Esophagus muscularis mucosa (tissue), 4 donors: ENCODE measurements at regions not wholly inside any gene's neighbourhood (a gene's known extent, or its start where the extent isn't known, plus 50 kb on each side); places are given as distances from the start of the nearest gene placed in this dataset.

Source experiments
- EP300 ChIP-seq: sonication (generic); formaldehyde crosslinking; IDR thresholded peaks from one replicate; pipeline ENCODE4 v1.6.1; 2017; ENCODE audit warnings: antibody characterized with exemption
- POLR2A ChIP-seq: fragments of 450-650 bp; IDR thresholded peaks from one replicate; pipeline ENCODE4 v1.6.1; 2017; ENCODE audit warnings: antibody characterized with exemption, moderate library complexity, mild to moderate bottlenecking, low read depth
- POLR2AphosphoS5 ChIP-seq, 2 donors: sonication (generic); formaldehyde crosslinking; IDR thresholded peaks; one replicate each; pipeline ENCODE4 v1.6.1; 2017; ENCODE audit warnings: antibody characterized with exemption in 2 of 2
- TF ChIP-seq, protein P1 (sequence below), 3 experiments: fragments of 200-600 bp in 2 of 3; fragments of 450-650 bp in 1 of 3; sonication (generic) in 2 of 3; IDR thresholded peaks; one replicate each; pipeline ENCODE4 v1.5.1; 2017 to 2019; ENCODE audit warnings: antibody characterized with exemption in 3 of 3, mild to moderate bottlenecking in 2 of 3, moderate library complexity in 1 of 3

- TF ChIP-seq, protein P1, sequence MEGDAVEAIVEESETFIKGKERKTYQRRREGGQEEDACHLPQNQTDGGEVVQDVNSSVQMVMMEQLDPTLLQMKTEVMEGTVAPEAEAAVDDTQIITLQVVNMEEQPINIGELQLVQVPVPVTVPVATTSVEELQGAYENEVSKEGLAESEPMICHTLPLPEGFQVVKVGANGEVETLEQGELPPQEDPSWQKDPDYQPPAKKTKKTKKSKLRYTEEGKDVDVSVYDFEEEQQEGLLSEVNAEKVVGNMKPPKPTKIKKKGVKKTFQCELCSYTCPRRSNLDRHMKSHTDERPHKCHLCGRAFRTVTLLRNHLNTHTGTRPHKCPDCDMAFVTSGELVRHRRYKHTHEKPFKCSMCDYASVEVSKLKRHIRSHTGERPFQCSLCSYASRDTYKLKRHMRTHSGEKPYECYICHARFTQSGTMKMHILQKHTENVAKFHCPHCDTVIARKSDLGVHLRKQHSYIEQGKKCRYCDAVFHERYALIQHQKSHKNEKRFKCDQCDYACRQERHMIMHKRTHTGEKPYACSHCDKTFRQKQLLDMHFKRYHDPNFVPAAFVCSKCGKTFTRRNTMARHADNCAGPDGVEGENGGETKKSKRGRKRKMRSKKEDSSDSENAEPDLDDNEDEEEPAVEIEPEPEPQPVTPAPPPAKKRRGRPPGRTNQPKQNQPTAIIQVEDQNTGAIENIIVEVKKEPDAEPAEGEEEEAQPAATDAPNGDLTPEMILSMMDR (IDR thresholded peaks at IDR 0.05): no peak
- TF ChIP-seq POLR2A: no peak
- TF ChIP-seq POLR2AphosphoS5 (IDR thresholded peaks at IDR 0.05): no peak
- TF ChIP-seq EP300: no peak
These were observed 205.0 kb upstream of the DCN start for GRCh38 chr12:91387461-91388134.
